H9 (cell line): ENCODE measurements at regions not wholly inside any gene's neighbourhood (a gene's known extent, or its start where the extent isn't known, plus 50 kb on each side); places are given as distances from the start of the nearest gene placed in this dataset.

Source experiments
- DNase-seq: peaks from one replicate; pipeline ENCODE4 v3.0.0-alpha.2; 2017
- H2AFZ ChIP-seq: one replicate; pipeline ENCODE4 v1.6.1; 2013; ENCODE audit warnings: mild to moderate bottlenecking, low read length, control low read depth, moderate library complexity
- H2AK5ac ChIP-seq: 2 replicates; pipeline ENCODE4 v1.6.1; 2013; ENCODE audit warnings: low read length, control low read depth, mixed read lengths; ENCODE audit not compliant: insufficient read length
- H2BK120ac ChIP-seq: one replicate; pipeline ENCODE4 v1.6.1; 2013; ENCODE audit warnings: low read depth, mild to moderate bottlenecking, low read length, control low read depth, inconsistent platforms; ENCODE audit not compliant: poor library complexity, severe bottlenecking
- H2BK12ac ChIP-seq: 2 replicates; pipeline ENCODE4 v1.6.1; 2013; ENCODE audit warnings: low read length, control low read depth, mixed read lengths, low read depth; ENCODE audit not compliant: insufficient read length
- H2BK15ac ChIP-seq: 2 replicates; pipeline ENCODE4 v1.6.1; 2013; ENCODE audit warnings: low read depth, low read length, control low read depth
- H2BK20ac ChIP-seq: one replicate; pipeline ENCODE4 v1.6.1; 2013; ENCODE audit warnings: low read depth, mild to moderate bottlenecking, low read length, control low read depth, inconsistent platforms; ENCODE audit not compliant: poor library complexity, severe bottlenecking
- H2BK5ac ChIP-seq: 2 replicates; pipeline ENCODE4 v1.6.1; 2013; ENCODE audit warnings: low read length, control low read depth, mixed read lengths; ENCODE audit not compliant: insufficient read length
- H3K14ac ChIP-seq: 2 replicates; pipeline ENCODE4 v1.6.1; 2013; ENCODE audit warnings: low read length, control low read depth; ENCODE audit not compliant: insufficient read depth
- H3K18ac ChIP-seq: 2 replicates; pipeline ENCODE4 v1.6.1; 2013; ENCODE audit warnings: low read depth, mild to moderate bottlenecking, mixed read lengths, low read length, control low read depth; ENCODE audit not compliant: insufficient read length
- H3K23ac ChIP-seq: 2 replicates; pipeline ENCODE4 v1.6.1; 2013; ENCODE audit warnings: low read length, control low read depth, mixed read lengths, low read depth; ENCODE audit not compliant: insufficient read length
- H3K23me2 ChIP-seq: 2 replicates; pipeline ENCODE4 v1.6.1; 2013; ENCODE audit warnings: low read depth, mild to moderate bottlenecking, mixed read lengths, low read length, control low read depth; ENCODE audit not compliant: insufficient read length, poor library complexity, severe bottlenecking
- H3K27ac ChIP-seq: 2 replicates; pipeline ENCODE4 v1.5.1; 2013; ENCODE audit warnings: low read length, control low read depth, mixed read lengths, low read depth; ENCODE audit not compliant: insufficient read length
- H3K27me3 ChIP-seq: 2 replicates; pipeline ENCODE4 v1.6.1; 2013; ENCODE audit warnings: low read length, control low read depth, inconsistent platforms; ENCODE audit not compliant: insufficient read depth
- H3K4ac ChIP-seq: 2 replicates; pipeline ENCODE4 v1.6.1; 2013; ENCODE audit warnings: low read depth, mild to moderate bottlenecking, control low read depth, inconsistent platforms, low read length, moderate library complexity
- H3K4me1 ChIP-seq: 2 replicates; pipeline ENCODE4 v1.6.1; 2013; ENCODE audit warnings: low read length, control low read depth, inconsistent platforms; ENCODE audit not compliant: insufficient read depth
- H3K4me2 ChIP-seq: 2 replicates; pipeline ENCODE4 v1.6.1; 2013; ENCODE audit warnings: low read length, control low read depth, mixed read lengths; ENCODE audit not compliant: insufficient read length, insufficient read depth
- H3K56ac ChIP-seq: 2 replicates; pipeline ENCODE4 v1.6.1; 2013; ENCODE audit warnings: low read depth, mild to moderate bottlenecking, mixed read lengths, low read length, control low read depth; ENCODE audit not compliant: insufficient read length
- H3K79me1 ChIP-seq: 2 replicates; pipeline ENCODE4 v1.6.1; 2013; ENCODE audit warnings: low read depth, mild to moderate bottlenecking, moderate library complexity, low read length, control low read depth, inconsistent platforms; ENCODE audit not compliant: insufficient read depth, poor library complexity, severe bottlenecking
- H3K79me2 ChIP-seq: 2 replicates; pipeline ENCODE4 v1.6.1; 2013; ENCODE audit warnings: low read length, control low read depth, inconsistent platforms; ENCODE audit not compliant: insufficient read depth
- H3K9ac ChIP-seq: 2 replicates; pipeline ENCODE4 v1.6.1; 2013; ENCODE audit warnings: low read length, control low read depth, mixed read lengths; ENCODE audit not compliant: insufficient read length; ENCODE audit errors: extremely low read depth
- H3K9me3 ChIP-seq: one replicate; pipeline ENCODE4 v1.6.1; 2013; ENCODE audit warnings: low read depth, low read length, inconsistent platforms; ENCODE audit not compliant: control insufficient read depth
- H3T11ph ChIP-seq: one replicate; pipeline ENCODE4 v1.6.1; 2013; ENCODE audit warnings: mild to moderate bottlenecking, low read length, control low read depth, inconsistent platforms
- H4K20me1 ChIP-seq: one replicate; pipeline ENCODE4 v1.6.1; 2013; ENCODE audit not compliant: control insufficient read depth, insufficient read length, insufficient read depth
- H4K5ac ChIP-seq: 2 replicates; pipeline ENCODE4 v1.6.1; 2013; ENCODE audit warnings: low read depth, mild to moderate bottlenecking, mixed read lengths, low read length, control low read depth; ENCODE audit not compliant: insufficient read length
- H4K8ac ChIP-seq: replicated peaks from 2 replicates; pipeline ENCODE4 v1.6.1; 2013; ENCODE audit warnings: low read length, control low read depth, mixed read lengths, low read depth; ENCODE audit not compliant: insufficient read length
- H4K91ac ChIP-seq: 2 replicates; pipeline ENCODE4 v1.6.1; 2013; ENCODE audit warnings: low read depth, mild to moderate bottlenecking, moderate library complexity, mixed read lengths, low read length, control low read depth; ENCODE audit not compliant: insufficient read length
- H3K27ac Mint-ChIP-seq, 3 experiments: 2 replicates in 2 of 3; 3 replicates in 1 of 3; pipeline ENCODE4 v1.8.0; 2020 to 2021; ENCODE audit warnings: mixed read lengths in 3 of 3, mild to moderate bottlenecking in 1 of 3, moderate library complexity in 1 of 3
- H3K27me3 Mint-ChIP-seq: 2 replicates; pipeline ENCODE4 v1.8.0; 2021; ENCODE audit warnings: low read depth, mild to moderate bottlenecking, moderate library complexity, mixed read lengths
- H3K36me3 Mint-ChIP-seq, 3 experiments: 2 replicates in 2 of 3; 3 replicates in 1 of 3; pipeline ENCODE4 v1.8.0; 2020 to 2021; ENCODE audit warnings: low read depth in 3 of 3, mixed read lengths in 3 of 3; ENCODE audit not compliant: insufficient read depth in 1 of 3
- H3K4me1 Mint-ChIP-seq, 2 experiments: 2 replicates each; pipeline ENCODE4 v1.8.0; 2020; ENCODE audit warnings: mixed read lengths in 2 of 2
- H3K4me3 Mint-ChIP-seq, 2 experiments: 2 replicates in 1 of 2; 3 replicates in 1 of 2; pipeline ENCODE4 v1.8.0; 2020 to 2021; ENCODE audit warnings: mild to moderate bottlenecking in 2 of 2, mixed read lengths in 2 of 2, moderate library complexity in 1 of 2
- H3K9me3 Mint-ChIP-seq, 2 experiments: 2 replicates in 1 of 2; 3 replicates in 1 of 2; pipeline ENCODE4 v1.8.0; 2020; ENCODE audit warnings: mild to moderate bottlenecking in 2 of 2, mixed read lengths in 2 of 2, moderate library complexity in 1 of 2
- CTCF ChIP-seq: fragments of 200-600 bp; sonication (generic); conservative IDR thresholded peaks from 3 replicates; pipeline ENCODE4 v1.8.0; 2021; ENCODE audit warnings: antibody characterized with exemption, mild to moderate bottlenecking
- WGBS: extraction: QIAGEN DNeasy Blood & Tissue Kit; methylation state at CpG from one replicate; pipeline ENCODE4 v1.1.7; 2013; ENCODE audit warnings: missing lambda C conversion rate, low lambda C conversion rate, mixed read lengths; ENCODE audit not compliant: insufficient read length; ENCODE audit errors: extremely low coverage; 5-methylcytosine and 5-hydroxymethylcytosine counted together

- H2AK5ac ChIP-seq, result no peak overlapping the region
- no peaks in the 10 kb centered on the region for H4K20me1 ChIP-seq
- H3K4ac ChIP-seq, result no peak overlapping the region
- no CpG with 5 or more reads among the region's 8 CpGs for WGBS
- H3K4me3 Mint-ChIP-seq, result no peak overlapping the region
- H3K27me3 ChIP-seq, result no peaks in the 10 kb centered on the region
- H3K4me2 ChIP-seq, result no peak overlapping the region
- no peak overlapping the region for H3T11ph ChIP-seq
- H4K91ac ChIP-seq, result no peak overlapping the region
- H3K9me3 ChIP-seq, result peaks cover 96% of the 10 kb centered on the region
- peaks cover 0 to 2% of the 10 kb centered on the region in 2 experiments; a peak in 1 of 4 replicates for H3K4me1 Mint-ChIP-seq
- H4K5ac ChIP-seq, result no peak overlapping the region
- H2AFZ ChIP-seq, result no peak overlapping the region
- no peak overlapping the region for H3K18ac ChIP-seq
- H2BK120ac ChIP-seq, result no peak overlapping the region
- no peak overlapping the region for H3K27ac ChIP-seq
- H4K8ac ChIP-seq, result no peak overlapping the region
- no peak overlapping the region for H2BK15ac ChIP-seq
- H3K27me3 Mint-ChIP-seq, result peaks cover 11% of the 10 kb centered on the region
- H3K79me2 ChIP-seq, result peaks cover 1% of the 10 kb centered on the region; the same call in 1 of the 2 replicates
- H2BK12ac ChIP-seq, result no peak overlapping the region
- no peak for TF ChIP-seq CTCF
- no peak overlapping the region for H3K23ac ChIP-seq
- no peak overlapping the region for H2BK5ac ChIP-seq
- H3K56ac ChIP-seq, result no peak overlapping the region
- peaks cover 100% of the 10 kb centered on the region in 3 experiments for H3K36me3 Mint-ChIP-seq
- H3K4me1 ChIP-seq, result no peaks in the 10 kb centered on the region
- no peak overlapping the region; a peak in 1 of 7 replicates for H3K27ac Mint-ChIP-seq
- peak; percentile 18 for DNase-seq
- peaks cover 98 to 100% of the 10 kb centered on the region in 2 experiments for H3K9me3 Mint-ChIP-seq
- no peaks in the 10 kb centered on the region for H3K23me2 ChIP-seq
- H2BK20ac ChIP-seq, result no peak overlapping the region
- no peaks in the 10 kb centered on the region for H3K79me1 ChIP-seq
- H3K9ac ChIP-seq, result no peak overlapping the region
- no peak overlapping the region for H3K14ac ChIP-seq
These were observed 105.7 kb downstream of the SNRPN start for GRCh38 chr15:25060472-25060803.
